Fibroblast of mammary gland (primary cell): ENCODE measurements at regions not wholly inside any gene's neighbourhood (a gene's known extent, or its start where the extent isn't known, plus 50 kb on each side); places are given as distances from the start of the nearest gene placed in this dataset.

Experiments
- DNase-seq: peaks from one replicate; pipeline ENCODE4 v3.0.0-alpha.2; 2010; ENCODE audit warnings: low read depth
- H3K4me3 ChIP-seq: 2 replicates; pipeline ENCODE4 v1.5.1; 2011; ENCODE audit warnings: low read depth, mild to moderate bottlenecking, low read length, moderate library complexity; ENCODE audit not compliant: control insufficient read depth
- TF ChIP-seq, protein P1 (sequence below): conservative IDR thresholded peaks from 2 replicates; pipeline ENCODE4 v1.5.1; 2011; ENCODE audit warnings: low read depth, low read length, inconsistent platforms; ENCODE audit not compliant: control insufficient read depth, insufficient read depth

DNA sequence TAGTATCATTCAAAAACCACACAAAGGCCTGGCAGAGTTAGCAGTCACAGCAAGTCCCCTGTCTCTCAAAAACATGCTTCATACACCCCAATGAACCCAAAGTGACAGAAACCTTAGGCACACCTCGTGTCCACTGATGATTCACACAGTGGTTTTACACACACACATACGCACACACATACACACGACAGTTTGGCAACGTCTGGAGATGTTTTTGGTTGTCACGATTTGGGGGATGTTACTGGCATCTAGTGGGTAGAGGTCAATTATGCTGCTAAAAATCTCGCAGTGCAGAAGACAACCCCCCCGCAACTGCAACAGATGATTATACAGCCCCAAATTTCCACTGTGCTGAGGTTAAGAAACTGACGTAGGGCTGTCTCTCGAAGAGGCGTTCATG lies 72.9 kb upstream of the PARD3B start:
- DNase-seq: peak; percentile 10
- TF ChIP-seq, protein P1, sequence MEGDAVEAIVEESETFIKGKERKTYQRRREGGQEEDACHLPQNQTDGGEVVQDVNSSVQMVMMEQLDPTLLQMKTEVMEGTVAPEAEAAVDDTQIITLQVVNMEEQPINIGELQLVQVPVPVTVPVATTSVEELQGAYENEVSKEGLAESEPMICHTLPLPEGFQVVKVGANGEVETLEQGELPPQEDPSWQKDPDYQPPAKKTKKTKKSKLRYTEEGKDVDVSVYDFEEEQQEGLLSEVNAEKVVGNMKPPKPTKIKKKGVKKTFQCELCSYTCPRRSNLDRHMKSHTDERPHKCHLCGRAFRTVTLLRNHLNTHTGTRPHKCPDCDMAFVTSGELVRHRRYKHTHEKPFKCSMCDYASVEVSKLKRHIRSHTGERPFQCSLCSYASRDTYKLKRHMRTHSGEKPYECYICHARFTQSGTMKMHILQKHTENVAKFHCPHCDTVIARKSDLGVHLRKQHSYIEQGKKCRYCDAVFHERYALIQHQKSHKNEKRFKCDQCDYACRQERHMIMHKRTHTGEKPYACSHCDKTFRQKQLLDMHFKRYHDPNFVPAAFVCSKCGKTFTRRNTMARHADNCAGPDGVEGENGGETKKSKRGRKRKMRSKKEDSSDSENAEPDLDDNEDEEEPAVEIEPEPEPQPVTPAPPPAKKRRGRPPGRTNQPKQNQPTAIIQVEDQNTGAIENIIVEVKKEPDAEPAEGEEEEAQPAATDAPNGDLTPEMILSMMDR: no peak

DNA sequence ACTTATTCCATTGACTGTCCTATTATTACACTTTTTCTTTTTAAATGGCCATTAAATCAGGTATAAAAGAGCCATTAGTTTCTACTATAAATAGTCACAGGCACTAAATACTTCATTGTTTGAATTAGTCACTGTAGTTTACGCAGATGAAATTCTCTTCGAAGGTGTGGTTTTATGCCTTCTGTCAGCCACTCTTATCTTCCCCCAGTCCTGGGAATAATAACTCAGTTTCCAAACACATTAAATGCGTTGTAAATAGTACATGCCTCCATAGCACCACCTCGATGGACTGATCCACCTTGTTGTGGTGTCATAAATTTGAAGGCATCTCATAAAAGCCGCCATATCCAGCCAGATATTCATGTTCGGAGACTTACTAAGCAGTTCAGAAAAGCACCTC lies 72.1 kb upstream of the PARD3B start:
- no peak overlapping the region for H3K4me3 ChIP-seq
- TF ChIP-seq, protein P1: no peak
- no peak for DNase-seq

More for the DNA sequence above, 72.9 kb upstream of the PARD3B start:
- no peak overlapping the region for H3K4me3 ChIP-seq

DNA sequence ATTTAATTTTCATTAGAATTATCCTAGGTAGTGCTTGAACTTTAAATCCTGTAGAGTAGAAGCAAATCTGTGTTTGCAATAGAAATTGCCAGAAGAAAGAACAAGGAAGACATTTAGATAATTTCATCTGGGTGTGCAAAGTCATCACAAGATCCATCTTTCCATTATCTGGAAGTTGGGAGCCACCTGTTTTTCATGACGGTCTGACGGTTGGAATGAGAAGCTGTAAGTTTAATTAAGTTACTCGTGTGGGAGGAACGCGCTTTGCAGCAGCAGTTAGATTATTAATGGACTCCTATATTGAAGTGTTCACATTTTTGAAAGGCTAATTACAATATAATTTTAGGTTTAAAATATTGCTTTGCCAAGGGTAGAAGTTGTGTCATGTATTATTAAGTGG lies 69.9 kb upstream of the PARD3B start:
- TF ChIP-seq, protein P1: no peak
- no peak for DNase-seq
- no peak overlapping the region for H3K4me3 ChIP-seq

DNA sequence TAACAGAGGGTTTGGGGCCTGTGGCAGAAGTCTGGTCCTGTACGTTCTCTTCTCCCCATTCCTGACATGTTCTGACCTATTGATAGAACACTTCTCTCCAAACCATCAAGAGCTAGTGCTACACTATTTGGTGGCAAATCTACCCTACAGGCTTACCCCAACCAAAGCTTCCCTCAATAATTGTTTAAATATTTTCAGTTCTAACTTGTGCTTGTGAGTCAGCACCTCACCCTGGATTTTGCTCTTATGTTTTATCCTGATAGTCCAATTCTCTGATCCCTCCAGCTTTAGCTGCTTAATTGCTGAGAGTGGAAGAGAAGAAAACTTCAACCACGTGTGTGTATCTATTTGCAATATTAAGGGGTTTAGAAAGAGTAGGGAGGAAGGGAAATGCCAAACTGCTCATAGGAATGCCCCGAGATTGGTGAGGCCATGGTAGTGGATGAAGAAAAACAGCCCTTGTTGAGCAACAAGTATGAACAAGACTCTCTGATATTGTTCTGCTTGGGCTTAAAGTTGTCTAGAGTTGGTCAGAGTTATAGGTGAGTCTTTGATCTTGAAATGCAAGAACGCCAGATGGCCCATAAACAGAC lies 67.8 kb upstream of the PARD3B start:
- TF ChIP-seq, protein P1: no peak
- no peak overlapping the region for H3K4me3 ChIP-seq
- no peak for DNase-seq

DNA sequence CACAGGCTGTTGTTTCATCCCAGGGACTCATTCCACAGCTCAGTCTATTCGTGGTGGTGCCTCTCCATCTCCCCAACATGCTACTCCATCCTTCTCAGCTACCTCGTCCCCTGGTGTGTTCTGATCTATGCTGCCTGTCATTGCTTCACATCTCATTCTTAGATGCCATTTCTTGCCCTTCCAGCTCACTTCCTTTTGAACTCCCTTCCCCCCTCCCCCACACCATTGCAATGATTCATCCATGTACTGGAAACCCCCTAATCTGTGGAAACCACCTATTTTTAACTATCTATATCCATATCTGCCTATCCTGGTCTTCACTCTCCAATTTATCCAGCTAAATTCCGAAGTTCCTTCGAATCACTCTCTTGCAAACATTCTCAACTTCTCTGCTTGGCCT lies 65.7 kb upstream of the PARD3B start:
- peak; percentile 22 for DNase-seq
- H3K4me3 ChIP-seq: no peak overlapping the region
- TF ChIP-seq, protein P1: no peak

DNA sequence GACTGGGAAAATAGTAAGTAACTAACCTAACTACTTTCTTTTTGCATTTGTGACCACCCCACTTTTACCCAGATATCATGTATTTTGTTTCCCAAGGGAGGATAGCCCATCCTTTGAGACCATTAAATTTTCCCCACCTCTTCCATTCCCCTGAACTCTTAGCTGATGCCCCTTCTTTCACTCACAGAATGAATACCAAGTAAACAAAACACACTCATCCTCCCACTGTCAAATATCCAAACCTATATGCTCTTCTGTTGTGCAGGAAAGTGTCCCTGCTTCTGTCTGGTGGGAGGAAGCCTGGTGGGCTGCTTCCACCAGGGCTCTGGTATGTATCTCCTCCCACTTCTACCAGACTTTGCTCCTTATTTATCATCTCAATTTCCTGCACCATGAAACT lies 64.6 kb upstream of the PARD3B start:
- no peak for DNase-seq
- H3K4me3 ChIP-seq: no peak overlapping the region
- TF ChIP-seq, protein P1: no peak

DNA sequence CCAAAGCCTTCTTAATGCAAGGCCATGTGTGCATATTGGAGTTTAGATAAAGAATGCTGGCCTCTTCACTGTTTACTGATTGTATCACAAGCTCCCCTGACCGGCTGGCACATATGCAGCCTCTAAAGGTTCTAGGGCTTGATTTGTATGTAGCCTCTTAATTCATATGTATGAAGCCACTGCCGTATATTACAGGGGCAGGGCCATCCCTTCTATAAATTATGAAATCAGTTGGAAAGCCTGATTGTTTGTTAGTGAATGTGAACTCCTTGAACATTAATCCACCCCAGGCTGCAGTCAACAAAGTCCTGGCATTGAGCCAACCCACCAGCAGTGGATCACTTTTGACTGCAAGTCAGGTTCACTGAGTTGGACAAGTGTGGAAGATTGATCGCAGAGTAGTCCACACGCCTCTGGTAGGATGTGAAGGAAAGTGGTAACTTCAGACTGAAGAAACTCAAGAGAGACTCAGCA lies 61.6 kb upstream of the PARD3B start:
- no peak for DNase-seq
- TF ChIP-seq, protein P1: no peak
- no peak overlapping the region for H3K4me3 ChIP-seq
